ENCODE measurements at regions not wholly inside any gene's neighbourhood (a gene's known extent, or its start where the extent isn't known, plus 50 kb on each side); places are given as distances from the start of the nearest gene placed in this dataset.
A peak's percentile ranks its signal among the peaks of the same experiment; 100 is the strongest.

DNA sequence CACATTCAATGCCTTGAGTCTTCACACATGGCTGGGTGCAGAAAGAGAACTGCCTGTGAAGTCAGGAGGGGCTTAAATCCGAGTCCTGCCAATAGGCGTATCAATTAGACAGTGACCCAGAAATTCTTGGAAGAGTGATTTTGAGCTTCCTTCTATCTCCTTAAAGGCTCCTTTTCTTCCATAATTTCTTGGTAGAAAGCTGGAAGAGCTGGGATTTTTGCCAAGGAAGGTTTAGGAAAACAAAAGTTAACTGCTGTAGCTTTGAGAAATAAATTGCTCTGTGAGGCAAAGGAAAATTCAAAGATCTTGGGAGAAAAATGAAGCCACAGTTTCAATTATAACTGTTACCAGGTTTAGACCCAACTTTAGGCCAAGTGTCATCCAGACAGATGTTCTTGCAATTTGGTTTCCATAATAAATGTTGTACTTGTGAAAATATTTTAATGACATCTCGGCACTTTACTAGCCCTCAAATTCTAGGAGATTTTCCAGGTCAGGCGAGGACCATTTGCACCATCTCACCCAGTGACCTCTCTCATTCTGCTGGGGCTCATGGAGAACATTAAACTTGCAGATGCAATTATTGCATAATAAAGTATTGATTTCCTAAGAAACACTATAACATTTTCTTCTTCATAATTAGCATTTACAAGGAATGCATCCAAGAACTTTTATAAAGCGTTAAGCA, 329.7 kb upstream of the MEIS1 start:
- POLR2A ChIA-PET: no interaction called here
- Mint-ChIP-seq H3K27me3 (ENCODE audit: low read depth) (no peaks in the 10 kb centered on the region), H3K36me3 (no peaks in the 10 kb centered on the region), H3K4me3 (no peak overlapping the region), H3K27ac (no peak overlapping the region), H3K9me3 (peaks cover 3% of the 10 kb centered on the region; the same call in 1 of the 2 replicates), H3K4me1 (peaks cover 13% of the 10 kb centered on the region; the same call in 1 of the 2 replicates)
- no peak for DNase-seq (ENCODE audit: low spot score)
- CTCF ChIA-PET: no interaction called here
- TF ChIP-seq IRF2 (CRISPR knock-in tag; IDR thresholded peaks at IDR 0.05; ENCODE audit: borderline replicate concordance, low read depth) (no peak), GRHL2 (CRISPR knock-in tag; IDR thresholded peaks at IDR 0.05; ENCODE audit: insufficient replicate concordance, severe bottlenecking) (no peak), ZBTB21 (CRISPR knock-in tag; IDR thresholded peaks at IDR 0.05; ENCODE audit: borderline replicate concordance) (no peak), ESRRA (CRISPR knock-in tag; IDR thresholded peaks at IDR 0.05; ENCODE audit: borderline replicate concordance) (no peak), GABPB1 (CRISPR knock-in tag; IDR thresholded peaks at IDR 0.05) (no peak), KAT7 (CRISPR knock-in tag; IDR thresholded peaks at IDR 0.05; ENCODE audit: borderline replicate concordance) (no peak), SOX15 (CRISPR knock-in tag; IDR thresholded peaks at IDR 0.05) (no peak), GTF2I (CRISPR knock-in tag; conservative IDR thresholded peaks at IDR 0.05) (no peak), ZNF219 (CRISPR knock-in tag; IDR thresholded peaks at IDR 0.05; ENCODE audit: borderline replicate concordance) (no peak), SP1 (CRISPR knock-in tag; conservative IDR thresholded peaks at IDR 0.05) (no peak), NR3C1 (CRISPR knock-in tag; conservative IDR thresholded peaks at IDR 0.05; ENCODE audit: low read depth) (no peak), NR2C2 (CRISPR knock-in tag; IDR thresholded peaks at IDR 0.05) (no peak), ZNF396 (CRISPR knock-in tag; IDR thresholded peaks at IDR 0.05; ENCODE audit: borderline replicate concordance) (no peak)
- TF ChIP-seq, protein P1, sequence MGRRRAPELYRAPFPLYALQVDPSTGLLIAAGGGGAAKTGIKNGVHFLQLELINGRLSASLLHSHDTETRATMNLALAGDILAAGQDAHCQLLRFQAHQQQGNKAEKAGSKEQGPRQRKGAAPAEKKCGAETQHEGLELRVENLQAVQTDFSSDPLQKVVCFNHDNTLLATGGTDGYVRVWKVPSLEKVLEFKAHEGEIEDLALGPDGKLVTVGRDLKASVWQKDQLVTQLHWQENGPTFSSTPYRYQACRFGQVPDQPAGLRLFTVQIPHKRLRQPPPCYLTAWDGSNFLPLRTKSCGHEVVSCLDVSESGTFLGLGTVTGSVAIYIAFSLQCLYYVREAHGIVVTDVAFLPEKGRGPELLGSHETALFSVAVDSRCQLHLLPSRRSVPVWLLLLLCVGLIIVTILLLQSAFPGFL (CRISPR knock-in tag; IDR thresholded peaks at IDR 0.05; ENCODE audit: borderline replicate concordance): no peak
- TF ChIP-seq, protein P2, sequence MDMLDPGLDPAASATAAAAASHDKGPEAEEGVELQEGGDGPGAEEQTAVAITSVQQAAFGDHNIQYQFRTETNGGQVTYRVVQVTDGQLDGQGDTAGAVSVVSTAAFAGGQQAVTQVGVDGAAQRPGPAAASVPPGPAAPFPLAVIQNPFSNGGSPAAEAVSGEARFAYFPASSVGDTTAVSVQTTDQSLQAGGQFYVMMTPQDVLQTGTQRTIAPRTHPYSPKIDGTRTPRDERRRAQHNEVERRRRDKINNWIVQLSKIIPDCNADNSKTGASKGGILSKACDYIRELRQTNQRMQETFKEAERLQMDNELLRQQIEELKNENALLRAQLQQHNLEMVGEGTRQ (CRISPR knock-in tag; IDR thresholded peaks at IDR 0.05): no peak
- TF ChIP-seq, protein P3, sequence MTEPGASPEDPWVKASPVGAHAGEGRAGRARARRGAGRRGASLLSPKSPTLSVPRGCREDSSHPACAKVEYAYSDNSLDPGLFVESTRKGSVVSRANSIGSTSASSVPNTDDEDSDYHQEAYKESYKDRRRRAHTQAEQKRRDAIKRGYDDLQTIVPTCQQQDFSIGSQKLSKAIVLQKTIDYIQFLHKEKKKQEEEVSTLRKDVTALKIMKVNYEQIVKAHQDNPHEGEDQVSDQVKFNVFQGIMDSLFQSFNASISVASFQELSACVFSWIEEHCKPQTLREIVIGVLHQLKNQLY (CRISPR knock-in tag; IDR thresholded peaks at IDR 0.05): no peak
- TF ChIP-seq, protein P4, sequence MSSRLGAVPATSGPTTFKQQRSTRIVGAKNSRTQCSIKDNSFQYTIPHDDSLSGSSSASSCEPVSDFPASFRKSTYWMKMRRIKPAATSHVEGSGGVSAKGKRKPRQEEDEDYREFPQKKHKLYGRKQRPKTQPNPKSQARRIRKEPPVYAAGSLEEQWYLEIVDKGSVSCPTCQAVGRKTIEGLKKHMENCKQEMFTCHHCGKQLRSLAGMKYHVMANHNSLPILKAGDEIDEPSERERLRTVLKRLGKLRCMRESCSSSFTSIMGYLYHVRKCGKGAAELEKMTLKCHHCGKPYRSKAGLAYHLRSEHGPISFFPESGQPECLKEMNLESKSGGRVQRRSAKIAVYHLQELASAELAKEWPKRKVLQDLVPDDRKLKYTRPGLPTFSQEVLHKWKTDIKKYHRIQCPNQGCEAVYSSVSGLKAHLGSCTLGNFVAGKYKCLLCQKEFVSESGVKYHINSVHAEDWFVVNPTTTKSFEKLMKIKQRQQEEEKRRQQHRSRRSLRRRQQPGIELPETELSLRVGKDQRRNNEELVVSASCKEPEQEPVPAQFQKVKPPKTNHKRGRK (CRISPR knock-in tag; IDR thresholded peaks at IDR 0.05; ENCODE audit: borderline replicate concordance): no peak
- ATAC-seq: no peak

DNA sequence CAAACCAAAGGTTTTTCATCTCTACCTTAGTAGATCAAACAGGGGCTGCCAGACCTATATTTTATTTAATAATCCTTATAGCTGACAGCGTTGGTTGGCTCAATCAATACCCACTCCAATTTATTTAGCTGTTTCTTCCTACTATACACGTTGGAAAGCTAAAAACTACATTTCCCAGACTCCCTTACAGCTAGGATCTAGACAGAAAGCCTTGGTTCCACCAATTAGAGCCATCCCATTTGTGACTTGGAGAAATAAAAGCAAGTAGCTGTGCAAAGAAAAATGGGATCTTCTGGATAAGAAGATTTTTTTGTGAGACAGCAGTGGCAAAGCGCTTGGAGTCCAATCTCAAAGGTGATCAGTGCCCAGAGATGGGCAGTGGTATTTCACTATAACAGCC, 331.3 kb upstream of the MEIS1 start:
- Mint-ChIP-seq H3K4me3 (no peak overlapping the region), H3K9me3 (peaks cover 3% of the 10 kb centered on the region; the same call in 1 of the 2 replicates), H3K4me1 (peaks cover 12% of the 10 kb centered on the region; the same call in 1 of the 2 replicates), H3K27ac (no peak overlapping the region), H3K27me3 (ENCODE audit: low read depth) (no peaks in the 10 kb centered on the region), H3K36me3 (no peaks in the 10 kb centered on the region)
- TF ChIP-seq EMX1 (CRISPR knock-in tag; IDR thresholded peaks at IDR 0.05) (no peak), SOX15 (CRISPR knock-in tag; IDR thresholded peaks at IDR 0.05) (no peak), ESRRA (CRISPR knock-in tag; IDR thresholded peaks at IDR 0.05; ENCODE audit: borderline replicate concordance) (no peak), ZNF671 (CRISPR knock-in tag; IDR thresholded peaks at IDR 0.05) (no peak), ZNF396 (CRISPR knock-in tag; IDR thresholded peaks at IDR 0.05; ENCODE audit: borderline replicate concordance) (no peak)
- TF ChIP-seq, protein P5, sequence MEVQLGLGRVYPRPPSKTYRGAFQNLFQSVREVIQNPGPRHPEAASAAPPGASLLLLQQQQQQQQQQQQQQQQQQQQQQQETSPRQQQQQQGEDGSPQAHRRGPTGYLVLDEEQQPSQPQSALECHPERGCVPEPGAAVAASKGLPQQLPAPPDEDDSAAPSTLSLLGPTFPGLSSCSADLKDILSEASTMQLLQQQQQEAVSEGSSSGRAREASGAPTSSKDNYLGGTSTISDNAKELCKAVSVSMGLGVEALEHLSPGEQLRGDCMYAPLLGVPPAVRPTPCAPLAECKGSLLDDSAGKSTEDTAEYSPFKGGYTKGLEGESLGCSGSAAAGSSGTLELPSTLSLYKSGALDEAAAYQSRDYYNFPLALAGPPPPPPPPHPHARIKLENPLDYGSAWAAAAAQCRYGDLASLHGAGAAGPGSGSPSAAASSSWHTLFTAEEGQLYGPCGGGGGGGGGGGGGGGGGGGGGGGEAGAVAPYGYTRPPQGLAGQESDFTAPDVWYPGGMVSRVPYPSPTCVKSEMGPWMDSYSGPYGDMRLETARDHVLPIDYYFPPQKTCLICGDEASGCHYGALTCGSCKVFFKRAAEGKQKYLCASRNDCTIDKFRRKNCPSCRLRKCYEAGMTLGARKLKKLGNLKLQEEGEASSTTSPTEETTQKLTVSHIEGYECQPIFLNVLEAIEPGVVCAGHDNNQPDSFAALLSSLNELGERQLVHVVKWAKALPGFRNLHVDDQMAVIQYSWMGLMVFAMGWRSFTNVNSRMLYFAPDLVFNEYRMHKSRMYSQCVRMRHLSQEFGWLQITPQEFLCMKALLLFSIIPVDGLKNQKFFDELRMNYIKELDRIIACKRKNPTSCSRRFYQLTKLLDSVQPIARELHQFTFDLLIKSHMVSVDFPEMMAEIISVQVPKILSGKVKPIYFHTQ (CRISPR knock-in tag; IDR thresholded peaks at IDR 0.05): no peak
- TF ChIP-seq, protein P4 (CRISPR knock-in tag; IDR thresholded peaks at IDR 0.05; ENCODE audit: borderline replicate concordance): no peak
- DNase-seq (ENCODE audit: low spot score) (no peak), ATAC-seq (peak; percentile 53; the same call in 1 of the 2 replicates)
- POLR2A ChIA-PET: no interaction called here
- CTCF ChIA-PET: interaction anchor here (1.0 kb wide), 1 partner anchor 8 kb away, joined by 4 read pairs; no protein-coding TSS in a partner anchor

Measured in WTC11 (cell line).